BJ (cell line): ENCODE measurements at regions not wholly inside any gene's neighbourhood (a gene's known extent, or its start where the extent isn't known, plus 50 kb on each side); places are given as distances from the start of the nearest gene placed in this dataset.
"Not testable (repeated sequence)": the region's sequence is repeated elsewhere in the genome, so short reads cannot be mapped to it uniquely, and the experiment has no call there.

ENCODE experiments used
- CTCF ChIA-PET: fragments of 350-600 bp; formaldehyde crosslinking; extraction: SDS; loops from one replicate; lab custom pipeline; 2021; ENCODE audit warnings: antibody characterized with exemption, inconsistent platforms; lab: Yijun Ruan, JAX
- POLR2A ChIA-PET: fragments of 300-600 bp; sonication (Branson Sonifier 250); formaldehyde crosslinking; extraction: SDS; loops from one replicate; lab custom pipeline; 2021; ENCODE audit warnings: antibody characterized with exemption; lab: Charles Lee
- DNase-seq: peaks from one replicate; pipeline ENCODE4 v3.0.0-alpha.2; 2011; ENCODE audit warnings: low read depth
- H3K27me3 ChIP-seq: 2 replicates; pipeline ENCODE4 v1.6.0; 2011; ENCODE audit warnings: low read length; ENCODE audit not compliant: control insufficient read depth, insufficient read depth
- H3K36me3 ChIP-seq: 2 replicates; pipeline ENCODE4 v1.5.1; 2011; ENCODE audit warnings: low read length; ENCODE audit not compliant: control insufficient read depth, insufficient read depth
- H3K4me3 ChIP-seq: 2 replicates; pipeline ENCODE4 v1.5.1; 2011; ENCODE audit warnings: low read depth, mild to moderate bottlenecking, control low read depth, low read length
- CTCF ChIP-seq: IDR thresholded peaks from 2 replicates; pipeline ENCODE4 v1.5.1; 2011; ENCODE audit warnings: low read depth, mild to moderate bottlenecking, control low read depth, inconsistent platforms, low read length, moderate library complexity; ENCODE audit not compliant: insufficient read depth

- POLR2A ChIA-PET = no interaction called here
- H3K4me3 ChIP-seq = no peak overlapping the region
- no peaks in the 10 kb centered on the region for H3K27me3 ChIP-seq
- CTCF ChIA-PET = no interaction called here
- no peak for TF ChIP-seq CTCF
- H3K36me3 ChIP-seq = no peaks in the 10 kb centered on the region
- DNase-seq = no peak
Measured at GRCh38 chrX:1062351-1062750, 150.1 kb downstream of the CRLF2 start.

- POLR2A ChIA-PET = no interaction called here
Measured at GRCh38 chrX:1060562-1060960, 151.9 kb downstream of the CRLF2 start.

GRCh38 chrX:1059576-1060561 lies 152.6 kb downstream of the CRLF2 start:
- Histone ChIP-seq H3K27me3 (no peaks in the 10 kb centered on the region), H3K36me3 (no peaks in the 10 kb centered on the region), H3K4me3 (no peak overlapping the region)
- no peak for TF ChIP-seq CTCF
- ChIA-PET POLR2A (no interaction called here), CTCF (no interaction called here)
- DNase-seq = no peak

More at GRCh38 chrX:1060562-1060960, 151.9 kb downstream of the CRLF2 start:
- DNase-seq = no peak
- Histone ChIP-seq H3K4me3 (no peak overlapping the region), H3K36me3 (no peaks in the 10 kb centered on the region), H3K27me3 (no peaks in the 10 kb centered on the region)
- TF ChIP-seq CTCF = no peak
- CTCF ChIA-PET = no interaction called here

GRCh38 chrX:1053600-1053999 lies 158.8 kb downstream of the CRLF2 start:
- POLR2A ChIA-PET, H3K36me3 ChIP-seq, DNase-seq, CTCF ChIA-PET, H3K4me3 ChIP-seq, H3K27me3 ChIP-seq: not testable (repeated sequence)

GRCh38 chrX:1053072-1053471 lies 159.4 kb downstream of the CRLF2 start:
- no peak for DNase-seq
- Histone ChIP-seq H3K4me3 (no peak overlapping the region), H3K36me3 (no peaks in the 10 kb centered on the region), H3K27me3 (no peaks in the 10 kb centered on the region)
- CTCF ChIA-PET = no interaction called here
- POLR2A ChIA-PET = no interaction called here
- no peak for TF ChIP-seq CTCF

GRCh38 chrX:1052021-1052420 lies 160.4 kb downstream of the CRLF2 start:
- DNase-seq = no peak
- Histone ChIP-seq H3K36me3 (no peaks in the 10 kb centered on the region), H3K27me3 (no peaks in the 10 kb centered on the region), H3K4me3 (no peak overlapping the region)
- POLR2A ChIA-PET = no interaction called here
- no peak for TF ChIP-seq CTCF
- CTCF ChIA-PET = no interaction called here
